ENCODE measurements at regions not wholly inside any gene's neighbourhood (a gene's known extent, or its start where the extent isn't known, plus 50 kb on each side); places are given as distances from the start of the nearest gene placed in this dataset.

GRCh38 chr3:109869586-109869985, 532.2 kb upstream of the DPPA4 start:
- TF ChIP-seq CTCF (IDR thresholded peaks at IDR 0.05) (no peak), POLR2A (IDR thresholded peaks at IDR 0.05) (no peak)
